ENCODE measurements at regions not wholly inside any gene's neighbourhood (a gene's known extent, or its start where the extent isn't known, plus 50 kb on each side); places are given as distances from the start of the nearest gene placed in this dataset.
A peak's percentile ranks its signal among the peaks of the same experiment; 100 is the strongest.
"Not testable (repeated sequence)": the region's sequence is repeated elsewhere in the genome, so short reads cannot be mapped to it uniquely, and the experiment has no call there.

- no peak for DNase-seq
Observed at GRCh38 chr20:56730003-56730402, 100.9 kb downstream of the TFAP2C start.

GRCh38 chr20:56730996-56731395, 101.9 kb downstream of the TFAP2C start:
- no peak for DNase-seq

- DNase-seq = no peak
Observed at GRCh38 chr20:56731476-56731875, 102.4 kb downstream of the TFAP2C start.

- DNase-seq = no peak
Observed at GRCh38 chr20:56733967-56734366, 104.9 kb downstream of the TFAP2C start.

- no peak for DNase-seq
Observed at GRCh38 chr20:56735084-56735642, 106.1 kb downstream of the TFAP2C start.

GRCh38 chr20:56736285-56736857, 107.3 kb downstream of the TFAP2C start:
- no peak for DNase-seq

GRCh38 chr20:56744325-56744821, 115.3 kb downstream of the TFAP2C start:
- not testable (repeated sequence) for DNase-seq

GRCh38 chr20:56748476-56749377, 119.6 kb downstream of the TFAP2C start:
- no peak for DNase-seq

- DNase-seq = no peak
Observed at GRCh38 chr20:56750430-56750829, 121.3 kb downstream of the TFAP2C start.

- no peak for DNase-seq
Observed at GRCh38 chr20:56752274-56752673, 123.2 kb downstream of the TFAP2C start.

- no peak for DNase-seq
Observed at GRCh38 chr20:56755201-56755600, 126.1 kb downstream of the TFAP2C start.

- DNase-seq = not testable (repeated sequence)
Observed at GRCh38 chr20:56756658-56757057, 127.6 kb downstream of the TFAP2C start.

GRCh38 chr20:56758706-56759105, 129.6 kb downstream of the TFAP2C start:
- DNase-seq = no peak

GRCh38 chr20:56759741-56760278, 130.7 kb downstream of the TFAP2C start:
- DNase-seq = no peak

- peak; percentile 28 for DNase-seq
Observed at GRCh38 chr20:56760610-56761009, 131.5 kb downstream of the TFAP2C start.

GRCh38 chr20:56761393-56761792, 132.3 kb downstream of the TFAP2C start:
- DNase-seq = no peak

GRCh38 chr20:56762401-56762800, 133.3 kb downstream of the TFAP2C start:
- no peak for DNase-seq

GRCh38 chr20:56762829-56763228, 133.7 kb downstream of the TFAP2C start:
- DNase-seq = no peak

GRCh38 chr20:56764671-56765070, 135.6 kb downstream of the TFAP2C start:
- no peak for DNase-seq

GRCh38 chr20:56765172-56766073, 136.3 kb downstream of the TFAP2C start:
- DNase-seq = no peak

- DNase-seq = no peak
Observed at GRCh38 chr20:56766528-56766927, 137.4 kb downstream of the TFAP2C start.

- no peak for DNase-seq
Observed at GRCh38 chr20:56769921-56770600, 141.0 kb downstream of the TFAP2C start.
